Ascending aorta (tissue), 2 donors: ENCODE measurements at regions not wholly inside any gene's neighbourhood (a gene's known extent, or its start where the extent isn't known, plus 50 kb on each side); places are given as distances from the start of the nearest gene placed in this dataset.

Experiments
- DNase-seq, 2 donors: peaks; one replicate each; pipeline ENCODE4 v3.0.0-alpha.2; 2019; ENCODE audit warnings: low spot score in 2 of 2
- H3K27ac ChIP-seq, 2 donors: fragments of 200-600 bp; sonication (generic); one replicate each; pipeline ENCODE4 v1.5.1; 2016 to 2017; ENCODE audit warnings: mild to moderate bottlenecking in 1 of 2
- H3K27me3 ChIP-seq: fragments of 200-600 bp; sonication (generic); one replicate; pipeline ENCODE4 v1.5.1; 2017
- H3K36me3 ChIP-seq, 2 donors: fragments of 200-600 bp; sonication (generic); one replicate each; pipeline ENCODE4 v1.5.1; 2016
- H3K4me1 ChIP-seq, 2 donors: fragments of 200-600 bp; sonication (generic); one replicate each; pipeline ENCODE4 v1.5.1; 2016 to 2017; ENCODE audit warnings: mild to moderate bottlenecking in 1 of 2
- H3K4me3 ChIP-seq, 2 donors: fragments of 200-600 bp; sonication (generic); one replicate each; pipeline ENCODE4 v1.5.1; 2016 to 2017; ENCODE audit warnings: mild to moderate bottlenecking in 1 of 2
- H3K9me3 ChIP-seq, 2 donors: fragments of 200-600 bp; sonication (generic); one replicate each; pipeline ENCODE4 v1.5.1; 2016
- CTCF ChIP-seq, 3 experiments: fragments of 200-600 bp in 2 of 3; fragments of 450-650 bp in 1 of 3; sonication (generic) in 2 of 3; IDR thresholded peaks; one replicate each; pipeline ENCODE4 v1.5.1; 2016 to 2019; ENCODE audit warnings: antibody characterized with exemption in 3 of 3, mild to moderate bottlenecking in 1 of 3, moderate library complexity in 1 of 3
- intact Hi-C: fragments of 100-400 bp; cut with DNase I; formaldehyde crosslinking; loops from one replicate; pipeline ENCODE4 v1.15.1; 2023

GRCh38 chr2:67476809-67477790 lies 80.0 kb downstream of the ETAA1 start:
- no peak overlapping the region for H3K4me3 ChIP-seq
- H3K36me3 ChIP-seq: no peaks in the 10 kb centered on the region
- TF ChIP-seq CTCF (IDR thresholded peaks at IDR 0.05): peak in 1 of 3 experiments; percentile 43
- intact Hi-C loops: loop anchor here (10.0 kb wide), 1 partner anchor 558 kb away; no protein-coding TSS in a partner anchor
- H3K27ac ChIP-seq: no peak overlapping the region
- no peak for DNase-seq
- peaks cover 0 to 2% of the 10 kb centered on the region in 2 donors for H3K4me1 ChIP-seq
- no peaks in the 10 kb centered on the region for H3K27me3 ChIP-seq
- no peaks in the 10 kb centered on the region for H3K9me3 ChIP-seq

- Histone ChIP-seq H3K9me3 (no peaks in the 10 kb centered on the region), H3K4me1 (peaks cover 0 to 2% of the 10 kb centered on the region in 2 donors), H3K36me3 (no peaks in the 10 kb centered on the region), H3K27me3 (no peaks in the 10 kb centered on the region), H3K27ac (no peak overlapping the region), H3K4me3 (no peak overlapping the region)
- no peak for TF ChIP-seq CTCF (IDR thresholded peaks at IDR 0.05)
- intact Hi-C loops: loop anchor here (10.0 kb wide), 1 partner anchor 556 kb away; no protein-coding TSS in a partner anchor
- DNase-seq: no peak
Observed at GRCh38 chr2:67479261-67479660, 82.1 kb downstream of the ETAA1 start.

GRCh38 chr2:67485431-67485830 lies 88.3 kb downstream of the ETAA1 start:
- Histone ChIP-seq H3K4me3 (no peak overlapping the region), H3K27ac (no peak overlapping the region), H3K4me1 (no peaks in the 10 kb centered on the region), H3K27me3 (no peaks in the 10 kb centered on the region), H3K9me3 (no peaks in the 10 kb centered on the region), H3K36me3 (no peaks in the 10 kb centered on the region)
- no peak for DNase-seq
- no peak for TF ChIP-seq CTCF (IDR thresholded peaks at IDR 0.05)
- intact Hi-C loops: no loop called here

- intact Hi-C loops: no loop called here
- no peaks in the 10 kb centered on the region for H3K9me3 ChIP-seq
- TF ChIP-seq CTCF (IDR thresholded peaks at IDR 0.05): no peak
- H3K4me1 ChIP-seq: no peaks in the 10 kb centered on the region
- no peak overlapping the region for H3K27ac ChIP-seq
- no peak overlapping the region for H3K4me3 ChIP-seq
- no peaks in the 10 kb centered on the region for H3K27me3 ChIP-seq
- DNase-seq: no peak
- no peaks in the 10 kb centered on the region for H3K36me3 ChIP-seq
Observed at GRCh38 chr2:67486041-67486796, 89.1 kb downstream of the ETAA1 start.

- intact Hi-C loops: no loop called here
Observed at GRCh38 chr2:67487993-67488392, 90.9 kb downstream of the ETAA1 start.

More at GRCh38 chr2:67487993-67488392, 90.9 kb downstream of the ETAA1 start:
- Histone ChIP-seq H3K36me3 (no peaks in the 10 kb centered on the region), H3K4me3 (no peak overlapping the region), H3K27me3 (no peaks in the 10 kb centered on the region), H3K9me3 (no peaks in the 10 kb centered on the region), H3K4me1 (no peaks in the 10 kb centered on the region), H3K27ac (no peak overlapping the region)
- no peak for DNase-seq
- no peak for TF ChIP-seq CTCF (IDR thresholded peaks at IDR 0.05)
